DND-41 (cell line): ENCODE measurements at regions not wholly inside any gene's neighbourhood (a gene's known extent, or its start where the extent isn't known, plus 50 kb on each side); places are given as distances from the start of the nearest gene placed in this dataset.

ENCODE experiments used
- ATAC-seq: fragments of 200-7000 bp; cut with Tn5 transposase; 3 replicates; pipeline ENCODE4 v1.9.1; 2021; ENCODE audit warnings: low read depth; ENCODE audit not compliant: insufficient read depth
- DNase-seq: peaks from one replicate; pipeline ENCODE4 v3.0.0-alpha.2; 2020
- H2AFZ ChIP-seq: 2 replicates; pipeline ENCODE4 v1.6.0; 2012; ENCODE audit warnings: low read depth, low read length
- H3K27ac ChIP-seq: 2 replicates; pipeline ENCODE4 v1.5.1; 2012; ENCODE audit warnings: low read length, inconsistent platforms
- H3K27me3 ChIP-seq: fragments of 200-600 bp; sonication (generic); 2 replicates; pipeline ENCODE4 v1.6.0; 2012; ENCODE audit warnings: low read length, mild to moderate bottlenecking, inconsistent platforms; ENCODE audit not compliant: insufficient read depth, poor library complexity
- H3K36me3 ChIP-seq: 2 replicates; pipeline ENCODE4 v1.5.1; 2012; ENCODE audit warnings: low read length, inconsistent platforms; ENCODE audit not compliant: insufficient read depth
- H3K4me1 ChIP-seq: 2 replicates; pipeline ENCODE4 v1.5.1; 2012; ENCODE audit warnings: mild to moderate bottlenecking, low read length; ENCODE audit not compliant: insufficient read depth
- H3K4me2 ChIP-seq: 2 replicates; pipeline ENCODE4 v1.6.0; 2012; ENCODE audit warnings: mild to moderate bottlenecking, moderate library complexity, low read length, inconsistent platforms; ENCODE audit not compliant: insufficient read depth
- H3K4me3 ChIP-seq, 2 experiments: fragments of 200-600 bp in 1 of 2; shearing (Covaris generic) in 1 of 2; 2 replicates each; pipeline ENCODE4 v1.5.1; 2012 to 2016; ENCODE audit warnings: inconsistent platforms in 2 of 2, low read length in 2 of 2, mild to moderate bottlenecking in 2 of 2, low read depth in 1 of 2, moderate library complexity in 1 of 2
- H3K79me2 ChIP-seq: 2 replicates; pipeline ENCODE4 v1.6.0; 2012; ENCODE audit warnings: low read length, inconsistent platforms; ENCODE audit not compliant: insufficient read depth
- H3K9ac ChIP-seq: 2 replicates; pipeline ENCODE4 v1.6.0; 2012; ENCODE audit warnings: low read depth, mild to moderate bottlenecking, inconsistent platforms, low read length, moderate library complexity
- H3K9me3 ChIP-seq: 2 replicates; pipeline ENCODE4 v1.5.1; 2012; ENCODE audit warnings: low read length, moderate library complexity, mild to moderate bottlenecking, inconsistent platforms; ENCODE audit not compliant: insufficient read depth, severe bottlenecking
- H4K20me1 ChIP-seq: 2 replicates; pipeline ENCODE4 v1.6.0; 2012; ENCODE audit warnings: low read length; ENCODE audit not compliant: insufficient read depth
- CTCF ChIP-seq: IDR thresholded peaks from 2 replicates; pipeline ENCODE4 v1.5.1; 2012; ENCODE audit warnings: borderline replicate concordance, low read length, moderate library complexity, mild to moderate bottlenecking; ENCODE audit not compliant: poor library complexity, severe bottlenecking; ENCODE audit errors: extremely low read depth
- EZH2 ChIP-seq: IDR thresholded peaks from 3 replicates; pipeline ENCODE4 v1.6.1; 2012; ENCODE audit warnings: borderline replicate concordance, low read depth, mild to moderate bottlenecking, moderate library complexity, low read length, inconsistent platforms; ENCODE audit not compliant: severe bottlenecking

- ATAC-seq (no peak), DNase-seq (no peak)
- Histone ChIP-seq H2AFZ (no peak overlapping the region), H3K27me3 (no peaks in the 10 kb centered on the region), H3K9me3 (no peaks in the 10 kb centered on the region), H3K4me3 (no peak overlapping the region), H3K4me2 (no peak overlapping the region), H3K36me3 (no peaks in the 10 kb centered on the region), H3K79me2 (no peaks in the 10 kb centered on the region), H3K4me1 (no peaks in the 10 kb centered on the region), H3K9ac (no peak overlapping the region), H4K20me1 (no peaks in the 10 kb centered on the region), H3K27ac (no peak overlapping the region)
- no peak for TF ChIP-seq CTCF
- no peak for TF ChIP-seq EZH2
Measured at GRCh38 chr16:61471737-61472136, 564.5 kb downstream of the CDH8 start.

DNA sequence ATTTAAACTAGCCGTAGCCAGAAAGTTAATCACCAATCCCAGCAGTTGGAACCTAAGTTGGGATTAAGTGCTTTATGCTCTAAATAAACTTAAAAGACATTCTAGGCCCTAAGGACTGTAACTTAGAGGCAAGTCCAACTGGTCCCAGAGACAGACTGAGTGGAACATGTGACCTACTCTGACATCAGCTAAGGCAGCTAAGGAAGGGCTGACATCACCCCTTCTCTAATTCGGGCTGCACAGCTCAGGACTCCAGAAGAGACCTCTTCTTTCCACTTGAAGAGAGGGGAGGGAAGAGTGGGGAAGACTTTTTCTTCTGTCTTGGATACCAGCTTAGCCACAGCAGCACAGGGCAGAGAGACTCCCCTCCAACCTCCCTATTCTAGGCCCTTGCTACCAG lies 565.2 kb downstream of the CDH8 start:
- no peaks in the 10 kb centered on the region for H3K36me3 ChIP-seq
- H2AFZ ChIP-seq: no peak overlapping the region
- no peak overlapping the region for H3K4me3 ChIP-seq
- H3K4me1 ChIP-seq: no peaks in the 10 kb centered on the region
- no peaks in the 10 kb centered on the region for H3K27me3 ChIP-seq
- no peaks in the 10 kb centered on the region for H4K20me1 ChIP-seq
- H3K27ac ChIP-seq: no peak overlapping the region
- no peak overlapping the region for H3K9ac ChIP-seq
- H3K4me2 ChIP-seq: no peak overlapping the region
- no peaks in the 10 kb centered on the region for H3K79me2 ChIP-seq
- ATAC-seq: no peak
- no peak for DNase-seq
- no peaks in the 10 kb centered on the region for H3K9me3 ChIP-seq
- TF ChIP-seq EZH2: no peak
- no peak for TF ChIP-seq CTCF

- H3K4me1 ChIP-seq: no peaks in the 10 kb centered on the region
- no peak overlapping the region for H3K4me2 ChIP-seq
- no peaks in the 10 kb centered on the region for H3K79me2 ChIP-seq
- H3K4me3 ChIP-seq: no peak overlapping the region
- no peak for DNase-seq
- no peak for ATAC-seq
- no peak overlapping the region for H3K27ac ChIP-seq
- no peaks in the 10 kb centered on the region for H3K27me3 ChIP-seq
- no peak overlapping the region for H3K9ac ChIP-seq
- H4K20me1 ChIP-seq: no peaks in the 10 kb centered on the region
- TF ChIP-seq CTCF: no peak
- H2AFZ ChIP-seq: no peak overlapping the region
- H3K36me3 ChIP-seq: no peaks in the 10 kb centered on the region
- H3K9me3 ChIP-seq: peaks cover 3% of the 10 kb centered on the region
Measured at GRCh38 chr16:61465285-61465684, 571.0 kb downstream of the CDH8 start.

GRCh38 chr16:61460020-61460419 lies 576.2 kb downstream of the CDH8 start:
- DNase-seq: no peak
- H4K20me1 ChIP-seq: no peaks in the 10 kb centered on the region

More at GRCh38 chr16:61460020-61460419, 576.2 kb downstream of the CDH8 start:
- Histone ChIP-seq H3K4me3 (no peak overlapping the region), H3K27ac (no peak overlapping the region), H3K36me3 (no peaks in the 10 kb centered on the region), H3K4me2 (no peak overlapping the region), H3K4me1 (no peaks in the 10 kb centered on the region), H3K9me3 (peaks cover 3% of the 10 kb centered on the region), H3K9ac (no peak overlapping the region), H3K27me3 (no peaks in the 10 kb centered on the region), H3K79me2 (no peaks in the 10 kb centered on the region), H2AFZ (no peak overlapping the region)
- TF ChIP-seq CTCF (no peak), EZH2 (no peak)
- ATAC-seq: no peak
